ENCODE measurements at regions not wholly inside any gene's neighbourhood (a gene's known extent, or its start where the extent isn't known, plus 50 kb on each side); places are given as distances from the start of the nearest gene placed in this dataset.
"Not testable (repeated sequence)": the region's sequence is repeated elsewhere in the genome, so short reads cannot be mapped to it uniquely, and the experiment has no call there.

GRCh38 chr5:120823328-120823727 is 359.2 kb downstream of the PRR16 start:
- no peak overlapping the region for H3K27ac ChIP-seq
- no peak overlapping the region for H3K4me3 ChIP-seq
- H3K79me2 ChIP-seq (ENCODE audit: low read depth), result no peaks in the 10 kb centered on the region
- H3K36me3 ChIP-seq (ENCODE audit: low read depth), result no peaks in the 10 kb centered on the region
- ChIA-PET POLR2A (ENCODE audit: unreplicated experiment) (no interaction called here), CTCF (no interaction called here)
- no peak overlapping the region for H2AFZ ChIP-seq
- TF ChIP-seq EZH2 (IDR thresholded peaks at IDR 0.05; ENCODE audit: low read depth) (no peak), CTCF (conservative IDR thresholded peaks at IDR 0.05) (no peak)
- no peaks in the 10 kb centered on the region for H3F3A ChIP-seq (ENCODE audit: insufficient read depth, low read depth)
- no peaks in the 10 kb centered on the region for H3K9me2 ChIP-seq (ENCODE audit: insufficient read depth)
- H3K9me3 ChIP-seq (ENCODE audit: insufficient read depth, low read depth), result no peaks in the 10 kb centered on the region
- H3K4me1 ChIP-seq (replicated peaks; ENCODE audit: insufficient read depth), result no peaks in the 10 kb centered on the region
- no TSS peak for BruUV-seq (replicated peaks)
- no peaks in the 10 kb centered on the region for H3K27me3 ChIP-seq (ENCODE audit: insufficient read depth, low read depth)
- H4K20me1 ChIP-seq (ENCODE audit: insufficient read depth), result no peaks in the 10 kb centered on the region
- no peak overlapping the region for H3K4me2 ChIP-seq
- DNase-seq, result no peak
- intact Hi-C loops (cut with micrococcal nuclease; ENCODE audit: unreplicated experiment), result no loop called here

GRCh38 chr5:120831646-120832045 is 367.5 kb downstream of the PRR16 start:
- BruUV-seq (replicated peaks); H3K4me3 ChIP-seq; DNase-seq; H3K9me3 ChIP-seq (ENCODE audit: insufficient read depth, low read depth); H3K79me2 ChIP-seq (ENCODE audit: low read depth); POLR2A ChIA-PET (ENCODE audit: unreplicated experiment); H3K27me3 ChIP-seq (ENCODE audit: insufficient read depth, low read depth); H3K36me3 ChIP-seq (ENCODE audit: low read depth); H4K20me1 ChIP-seq (ENCODE audit: insufficient read depth); intact Hi-C loops (cut with micrococcal nuclease; ENCODE audit: unreplicated experiment); H3K4me2 ChIP-seq; H3K4me1 ChIP-seq (replicated peaks; ENCODE audit: insufficient read depth); H3K9me2 ChIP-seq (ENCODE audit: insufficient read depth); H3K27ac ChIP-seq; H2AFZ ChIP-seq; CTCF ChIA-PET; H3F3A ChIP-seq (ENCODE audit: insufficient read depth, low read depth): not testable (repeated sequence)

- H3K4me1 ChIP-seq (replicated peaks; ENCODE audit: insufficient read depth), result no peaks in the 10 kb centered on the region
- H3K27me3 ChIP-seq (ENCODE audit: insufficient read depth, low read depth), result no peaks in the 10 kb centered on the region
- H3K4me3 ChIP-seq, result no peak overlapping the region
- H3K4me2 ChIP-seq, result no peak overlapping the region
- H3K79me2 ChIP-seq (ENCODE audit: low read depth), result no peaks in the 10 kb centered on the region
- ChIA-PET CTCF (no interaction called here), POLR2A (ENCODE audit: unreplicated experiment) (no interaction called here)
- no peaks in the 10 kb centered on the region for H4K20me1 ChIP-seq (ENCODE audit: insufficient read depth)
- no peak overlapping the region for H2AFZ ChIP-seq
- H3F3A ChIP-seq (ENCODE audit: insufficient read depth, low read depth), result no peaks in the 10 kb centered on the region
- DNase-seq, result no peak
- H3K9me3 ChIP-seq (ENCODE audit: insufficient read depth, low read depth), result no peaks in the 10 kb centered on the region
- no peaks in the 10 kb centered on the region for H3K36me3 ChIP-seq (ENCODE audit: low read depth)
- no TSS peak for BruUV-seq (replicated peaks)
- intact Hi-C loops (cut with micrococcal nuclease; ENCODE audit: unreplicated experiment), result no loop called here
- no peak for TF ChIP-seq EZH2 (IDR thresholded peaks at IDR 0.05; ENCODE audit: low read depth)
- TF ChIP-seq CTCF (conservative IDR thresholded peaks at IDR 0.05), result no peak
- H3K9me2 ChIP-seq (ENCODE audit: insufficient read depth), result no peaks in the 10 kb centered on the region
- H3K27ac ChIP-seq, result no peak overlapping the region
Observed at GRCh38 chr5:120841830-120842229, 377.7 kb downstream of the PRR16 start.

GRCh38 chr5:120843390-120843980 is 379.4 kb downstream of the PRR16 start:
- TF ChIP-seq EZH2 (IDR thresholded peaks at IDR 0.05; ENCODE audit: low read depth) (no peak), CTCF (conservative IDR thresholded peaks at IDR 0.05) (no peak)
- Histone ChIP-seq H2AFZ (no peak overlapping the region), H4K20me1 (ENCODE audit: insufficient read depth) (no peaks in the 10 kb centered on the region), H3K9me2 (ENCODE audit: insufficient read depth) (no peaks in the 10 kb centered on the region), H3K27ac (no peak overlapping the region), H3K4me1 (replicated peaks; ENCODE audit: insufficient read depth) (no peaks in the 10 kb centered on the region), H3K4me3 (no peak overlapping the region), H3K4me2 (no peak overlapping the region), H3K79me2 (ENCODE audit: low read depth) (no peaks in the 10 kb centered on the region), H3F3A (ENCODE audit: insufficient read depth, low read depth) (no peaks in the 10 kb centered on the region), H3K27me3 (ENCODE audit: insufficient read depth, low read depth) (no peaks in the 10 kb centered on the region), H3K9me3 (ENCODE audit: insufficient read depth, low read depth) (no peaks in the 10 kb centered on the region), H3K36me3 (ENCODE audit: low read depth) (no peaks in the 10 kb centered on the region)
- intact Hi-C loops (cut with micrococcal nuclease; ENCODE audit: unreplicated experiment), result no loop called here
- BruUV-seq (replicated peaks), result no TSS peak
- no peak for DNase-seq
- ChIA-PET CTCF (no interaction called here), POLR2A (ENCODE audit: unreplicated experiment) (interaction anchor here (0.8 kb wide), 1 partner anchor 877 kb away, joined by 8 read pairs; no protein-coding TSS in a partner anchor)
